ENCODE measurements at regions not wholly inside any gene's neighbourhood (a gene's known extent, or its start where the extent isn't known, plus 50 kb on each side); places are given as distances from the start of the nearest gene placed in this dataset.
A peak's percentile ranks its signal among the peaks of the same experiment; 100 is the strongest.

DNA sequence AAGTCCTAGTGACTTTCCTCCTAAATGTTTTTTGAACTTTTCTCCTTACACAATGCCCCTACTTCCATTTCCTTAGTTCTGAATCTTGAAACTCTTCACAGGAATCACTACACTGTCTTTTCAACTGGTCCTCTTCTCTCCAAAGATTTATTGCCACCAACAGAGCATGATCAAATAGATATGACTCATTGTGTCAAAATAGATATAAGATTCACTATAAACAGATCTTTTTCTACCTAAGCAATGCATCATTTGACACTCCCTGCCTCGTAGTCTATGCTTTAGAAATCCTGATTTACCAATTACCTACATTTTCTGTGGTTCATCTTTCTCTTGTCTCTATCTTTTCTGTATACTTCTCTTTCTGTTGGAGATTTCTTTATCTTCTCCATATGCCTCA lies 789.6 kb upstream of the SLIT2 start:
- Histone ChIP-seq H3K27me3 (no peaks in the 10 kb centered on the region), H3K4me3 (no peak overlapping the region), H3K27ac (no peak overlapping the region), H3K4me1 (no peaks in the 10 kb centered on the region), H3K36me3 (ENCODE audit: low read depth, missing control alignments) (no peaks in the 10 kb centered on the region), H3K9me3 (no peaks in the 10 kb centered on the region)
- intact Hi-C loops (cut with DNase I; ENCODE audit: low total_unique reads): no loop called here
- no peak for TF ChIP-seq CTCF (IDR thresholded peaks at IDR 0.05)
- WGBS, 2 donors: 82 to 87% methylated on average over 1 of the region's 1 CpG
- DNase-seq: no peak

GRCh38 chr4:19455850-19456602 lies 795.7 kb upstream of the SLIT2 start:
- Histone ChIP-seq H3K4me1 (no peaks in the 10 kb centered on the region), H3K4me3 (peak overlapping the region; percentile 38 to 39), H3K27me3 (no peaks in the 10 kb centered on the region), H3K27ac (no peak overlapping the region), H3K36me3 (ENCODE audit: low read depth, missing control alignments) (no peaks in the 10 kb centered on the region), H3K9me3 (no peaks in the 10 kb centered on the region)
- DNase-seq: peak; percentile 21
- WGBS, 2 donors: 54 to 76% methylated on average over 21 of the region's 21 CpGs
- intact Hi-C loops (cut with DNase I; ENCODE audit: low total_unique reads): no loop called here
- no peak for TF ChIP-seq CTCF (IDR thresholded peaks at IDR 0.05)
- TF ChIP-seq POLR2A (IDR thresholded peaks at IDR 0.05): no peak

DNA sequence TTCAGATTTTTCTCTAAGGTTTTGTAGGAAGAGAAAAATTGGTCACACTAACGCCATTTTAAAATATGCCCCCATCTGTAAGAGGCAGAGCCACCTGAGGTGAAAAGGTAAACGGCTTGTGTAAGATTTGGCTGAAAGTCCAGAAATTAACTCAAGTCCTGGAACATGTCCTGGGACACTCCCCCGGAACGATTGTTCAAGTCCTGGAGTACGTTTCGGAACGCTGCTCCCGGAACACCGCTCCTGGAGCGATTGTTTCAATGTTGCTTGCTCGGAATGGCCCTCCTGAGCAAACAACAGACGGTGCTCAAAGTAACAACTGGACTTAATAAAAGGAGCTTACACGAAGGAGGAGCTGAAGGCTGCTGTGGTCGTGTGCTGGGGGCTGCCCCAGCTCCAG lies 796.5 kb upstream of the SLIT2 start:
- Histone ChIP-seq H3K36me3 (ENCODE audit: low read depth, missing control alignments) (no peaks in the 10 kb centered on the region), H3K27me3 (no peaks in the 10 kb centered on the region), H3K4me1 (no peaks in the 10 kb centered on the region), H3K4me3 (peak overlapping the region; percentile 38 to 39), H3K27ac (no peak overlapping the region), H3K9me3 (no peaks in the 10 kb centered on the region)
- intact Hi-C loops (cut with DNase I; ENCODE audit: low total_unique reads): no loop called here
- no peak for TF ChIP-seq POLR2A (IDR thresholded peaks at IDR 0.05)
- no peak for TF ChIP-seq CTCF (IDR thresholded peaks at IDR 0.05)
- 49 to 68% methylated on average over 14 of the region's 14 CpGs for WGBS, 2 donors
- DNase-seq: peak; percentile 48

GRCh38 chr4:19438233-19438632 lies 813.5 kb upstream of the SLIT2 start:
- TF ChIP-seq POLR2A (IDR thresholded peaks at IDR 0.05) (no peak), CTCF (IDR thresholded peaks at IDR 0.05) (no peak)
- Histone ChIP-seq H3K9me3 (no peaks in the 10 kb centered on the region), H3K27ac (no peak overlapping the region), H3K4me1 (no peaks in the 10 kb centered on the region), H3K27me3 (no peaks in the 10 kb centered on the region), H3K36me3 (ENCODE audit: low read depth, missing control alignments) (no peaks in the 10 kb centered on the region), H3K4me3 (no peak overlapping the region)
- DNase-seq: no peak
- WGBS, 2 donors: 88 to 100% methylated on average over 1 of the region's 1 CpG
- intact Hi-C loops (cut with DNase I; ENCODE audit: low total_unique reads): no loop called here

DNA sequence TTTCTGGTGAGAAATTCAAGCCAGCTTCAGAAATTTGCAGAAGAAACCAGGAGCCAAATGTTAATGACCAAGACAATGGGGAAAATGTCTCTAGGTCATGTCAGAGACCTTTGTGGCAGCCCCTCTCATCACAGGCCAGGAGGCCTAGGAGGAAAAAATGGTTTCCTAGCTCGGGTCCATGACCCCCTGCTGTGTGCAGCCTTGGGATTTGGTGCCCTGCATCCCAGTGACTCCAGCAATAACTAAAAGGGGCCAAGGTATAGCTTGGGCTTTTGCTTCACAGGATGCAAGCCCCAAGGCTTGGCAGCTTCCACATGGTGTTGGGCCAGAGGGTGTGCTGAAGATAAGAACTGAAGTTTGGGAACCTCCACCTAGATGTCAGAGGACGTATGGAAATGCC lies 814.7 kb upstream of the SLIT2 start:
- H3K4me3 ChIP-seq: no peak overlapping the region
- H3K36me3 ChIP-seq (ENCODE audit: low read depth, missing control alignments): no peaks in the 10 kb centered on the region
- no peak overlapping the region for H3K27ac ChIP-seq
- H3K9me3 ChIP-seq: no peaks in the 10 kb centered on the region
- H3K4me1 ChIP-seq: no peaks in the 10 kb centered on the region
- no peak for TF ChIP-seq POLR2A (IDR thresholded peaks at IDR 0.05)
- TF ChIP-seq CTCF (IDR thresholded peaks at IDR 0.05): no peak
- DNase-seq: no peak
- 67 to 78% methylated on average over 1 to 2 of the region's 2 CpGs for WGBS, 2 donors
- H3K27me3 ChIP-seq: no peaks in the 10 kb centered on the region
- intact Hi-C loops (cut with DNase I; ENCODE audit: low total_unique reads): no loop called here

Measured in testis (tissue), 2 donors.